HUES64 (cell line): ENCODE measurements at regions not wholly inside any gene's neighbourhood (a gene's known extent, or its start where the extent isn't known, plus 50 kb on each side); places are given as distances from the start of the nearest gene placed in this dataset.

Experiments
- H3K27ac ChIP-seq: 2 replicates; pipeline ENCODE4 v1.7.0; 2013; ENCODE audit warnings: low read depth, low read length, inconsistent platforms
- H3K27me3 ChIP-seq: 2 replicates; pipeline ENCODE4 v1.6.1; 2013; ENCODE audit warnings: mild to moderate bottlenecking, low read length; ENCODE audit not compliant: insufficient read depth
- H3K36me3 ChIP-seq: 2 replicates; pipeline ENCODE4 v1.6.1; 2013; ENCODE audit warnings: mild to moderate bottlenecking, low read length; ENCODE audit not compliant: insufficient read depth
- H3K4me1 ChIP-seq: 2 replicates; pipeline ENCODE4 v1.6.1; 2013; ENCODE audit warnings: mild to moderate bottlenecking, low read length, moderate library complexity; ENCODE audit not compliant: insufficient read depth
- H3K4me3 ChIP-seq: 2 replicates; pipeline ENCODE4 v1.5.1; 2013; ENCODE audit warnings: mild to moderate bottlenecking, low read length, moderate library complexity
- H3K9ac ChIP-seq: 2 replicates; pipeline ENCODE4 v1.6.1; 2013; ENCODE audit warnings: mild to moderate bottlenecking, low read depth, low read length
- H3K9me3 ChIP-seq: 2 replicates; pipeline ENCODE4 v1.6.1; 2013; ENCODE audit warnings: low read depth, low read length; ENCODE audit not compliant: insufficient read depth
- WGBS: fragments of 150-250, 120-280 bp; methylation state at CpG from one replicate; pipeline ENCODE4 v1.1.7; 2013; ENCODE audit warnings: missing lambda C conversion rate; 5-methylcytosine and 5-hydroxymethylcytosine counted together

- H3K4me3 ChIP-seq: no peak overlapping the region
- no peak overlapping the region for H3K27ac ChIP-seq
- WGBS: 90% methylated on average over 6 of the region's 6 CpGs
- no peaks in the 10 kb centered on the region for H3K36me3 ChIP-seq
- no peaks in the 10 kb centered on the region for H3K4me1 ChIP-seq
- H3K9me3 ChIP-seq: no peaks in the 10 kb centered on the region
- H3K27me3 ChIP-seq: no peaks in the 10 kb centered on the region
- H3K9ac ChIP-seq: no peak overlapping the region
These were observed 170.8 kb upstream of the FHL2 start for GRCh38 chr2:105569606-105570005.

- 80% methylated on average over 17 of the region's 17 CpGs for WGBS
- Histone ChIP-seq H3K9me3 (no peaks in the 10 kb centered on the region), H3K27ac (no peak overlapping the region), H3K4me3 (no peak overlapping the region), H3K9ac (no peak overlapping the region), H3K27me3 (no peaks in the 10 kb centered on the region), H3K36me3 (no peaks in the 10 kb centered on the region), H3K4me1 (no peaks in the 10 kb centered on the region)
These were observed 169.2 kb upstream of the FHL2 start for GRCh38 chr2:105567996-105568494.

- H3K4me1 ChIP-seq: no peaks in the 10 kb centered on the region
- no peak overlapping the region for H3K27ac ChIP-seq
- no peak overlapping the region for H3K9ac ChIP-seq
- H3K36me3 ChIP-seq: no peaks in the 10 kb centered on the region
- H3K27me3 ChIP-seq: no peaks in the 10 kb centered on the region
- 80% methylated on average over 8 of the region's 8 CpGs for WGBS
- no peaks in the 10 kb centered on the region for H3K9me3 ChIP-seq
- H3K4me3 ChIP-seq: no peak overlapping the region
These were observed 164.3 kb upstream of the FHL2 start for GRCh38 chr2:105563000-105563719.

- Histone ChIP-seq H3K27ac (no peak overlapping the region), H3K9ac (no peak overlapping the region), H3K9me3 (no peaks in the 10 kb centered on the region), H3K4me3 (no peak overlapping the region), H3K27me3 (no peaks in the 10 kb centered on the region), H3K4me1 (no peaks in the 10 kb centered on the region), H3K36me3 (no peaks in the 10 kb centered on the region)
- 80% methylated on average over 9 of the region's 9 CpGs for WGBS
These were observed 162.6 kb upstream of the FHL2 start for GRCh38 chr2:105561401-105561800.

- 87% methylated on average over 9 of the region's 10 CpGs for WGBS
- Histone ChIP-seq H3K9me3 (no peaks in the 10 kb centered on the region), H3K36me3 (no peaks in the 10 kb centered on the region), H3K27ac (no peak overlapping the region), H3K4me3 (no peak overlapping the region), H3K9ac (no peak overlapping the region), H3K4me1 (no peaks in the 10 kb centered on the region), H3K27me3 (no peaks in the 10 kb centered on the region)
These were observed 161.3 kb upstream of the FHL2 start for GRCh38 chr2:105560157-105560556.

- Histone ChIP-seq H3K9me3 (no peaks in the 10 kb centered on the region), H3K4me1 (peaks cover 2% of the 10 kb centered on the region; the same call in 1 of the 2 replicates), H3K4me3 (no peak overlapping the region), H3K36me3 (no peaks in the 10 kb centered on the region), H3K27me3 (no peaks in the 10 kb centered on the region), H3K9ac (no peak overlapping the region), H3K27ac (no peak overlapping the region)
- WGBS: 90% methylated on average over 12 of the region's 12 CpGs
These were observed 158.4 kb upstream of the FHL2 start for GRCh38 chr2:105557021-105557920.

- H3K36me3 ChIP-seq: no peaks in the 10 kb centered on the region
- H3K4me1 ChIP-seq: peaks cover 2% of the 10 kb centered on the region; the same call in 1 of the 2 replicates
- no peaks in the 10 kb centered on the region for H3K9me3 ChIP-seq
- WGBS: 83% methylated on average over 3 of the region's 3 CpGs
- H3K9ac ChIP-seq: no peak overlapping the region
- H3K27me3 ChIP-seq: no peaks in the 10 kb centered on the region
- no peak overlapping the region for H3K27ac ChIP-seq
- no peak overlapping the region for H3K4me3 ChIP-seq
These were observed 157.5 kb upstream of the FHL2 start for GRCh38 chr2:105556366-105556765.

GRCh38 chr2:105554235-105554634 is 155.4 kb upstream of the FHL2 start:
- H3K4me1 ChIP-seq: peaks cover 2% of the 10 kb centered on the region; the same call in 1 of the 2 replicates
- no peak overlapping the region for H3K9ac ChIP-seq
- H3K9me3 ChIP-seq: no peaks in the 10 kb centered on the region
- no peak overlapping the region for H3K4me3 ChIP-seq
- no peaks in the 10 kb centered on the region for H3K36me3 ChIP-seq
- no peak overlapping the region for H3K27ac ChIP-seq
- no peaks in the 10 kb centered on the region for H3K27me3 ChIP-seq

- Histone ChIP-seq H3K27me3 (no peaks in the 10 kb centered on the region), H3K27ac (no peak overlapping the region), H3K4me3 (no peak overlapping the region), H3K36me3 (no peaks in the 10 kb centered on the region), H3K9ac (no peak overlapping the region), H3K4me1 (peaks cover 2% of the 10 kb centered on the region; the same call in 1 of the 2 replicates), H3K9me3 (no peaks in the 10 kb centered on the region)
- 86% methylated on average over 9 of the region's 9 CpGs for WGBS
These were observed 154.8 kb upstream of the FHL2 start for GRCh38 chr2:105553538-105554196.

- Histone ChIP-seq H3K36me3 (no peaks in the 10 kb centered on the region), H3K9ac (no peak overlapping the region), H3K4me3 (no peak overlapping the region), H3K4me1 (no peaks in the 10 kb centered on the region), H3K27ac (no peak overlapping the region), H3K9me3 (no peaks in the 10 kb centered on the region), H3K27me3 (no peaks in the 10 kb centered on the region)
- 85% methylated on average over 6 of the region's 6 CpGs for WGBS
These were observed 147.8 kb upstream of the FHL2 start for GRCh38 chr2:105546628-105546974.
